HEK293T (cell line): ENCODE measurements at regions not wholly inside any gene's neighbourhood (a gene's known extent, or its start where the extent isn't known, plus 50 kb on each side); places are given as distances from the start of the nearest gene placed in this dataset.

Experiments
- CTCF ChIA-PET: fragments of 350-600 bp; formaldehyde crosslinking; extraction: SDS; loops from one replicate; lab custom pipeline; 2021; ENCODE audit warnings: antibody characterized with exemption, inconsistent platforms; lab: Yijun Ruan, JAX
- POLR2A ChIA-PET: fragments of 350-600 bp; formaldehyde crosslinking; extraction: SDS; loops from one replicate; lab custom pipeline; 2020; ENCODE audit warnings: antibody characterized with exemption, inconsistent platforms; lab: Yijun Ruan, JAX
- DNase-seq: peaks from one replicate; pipeline ENCODE4 v3.0.0; 2012; ENCODE audit warnings: mixed read lengths; ENCODE audit errors: extremely low spot score
- ARNT ChIP-seq: fragments of 450-650 bp; IDR thresholded peaks from 2 replicates; pipeline ENCODE4 v1.6.1; 2017; ENCODE audit warnings: mild to moderate bottlenecking
- BHLHE40 ChIP-seq: fragments of 450-650 bp; IDR thresholded peaks from 2 replicates; pipeline ENCODE4 v1.6.1; 2016; ENCODE audit warnings: mild to moderate bottlenecking, moderate library complexity, borderline replicate concordance
- CTBP1 ChIP-seq: fragments of 450-650 bp; IDR thresholded peaks from 2 replicates; pipeline ENCODE4 v1.6.1; 2016; ENCODE audit warnings: borderline replicate concordance
- ELF4 ChIP-seq: fragments of 450-650 bp; IDR thresholded peaks from 2 replicates; pipeline ENCODE4 v1.6.1; 2017; ENCODE audit warnings: antibody characterized with exemption
- FOXA1 ChIP-seq: fragments of 450-650 bp; IDR thresholded peaks from 2 replicates; pipeline ENCODE4 v1.6.1; 2016; ENCODE audit warnings: mild to moderate bottlenecking
- FOXK2 ChIP-seq: fragments of 450-650 bp; IDR thresholded peaks from 2 replicates; pipeline ENCODE4 v1.6.1; 2016; ENCODE audit warnings: mild to moderate bottlenecking
- FOXM1 ChIP-seq: fragments of 450-650 bp; IDR thresholded peaks from 2 replicates; pipeline ENCODE4 v1.6.1; 2017; ENCODE audit warnings: mild to moderate bottlenecking, borderline replicate concordance
- HDGF ChIP-seq: fragments of 450-650 bp; IDR thresholded peaks from 2 replicates; pipeline ENCODE4 v1.6.1; 2017; ENCODE audit warnings: antibody characterized with exemption, borderline replicate concordance
- L3MBTL2 ChIP-seq: fragments of 450-650 bp; conservative IDR thresholded peaks from 2 replicates; pipeline ENCODE4 v1.6.1; 2016; ENCODE audit warnings: mild to moderate bottlenecking
- LEF1 ChIP-seq: fragments of 450-650 bp; IDR thresholded peaks from 2 replicates; pipeline ENCODE4 v1.6.1; 2017; ENCODE audit warnings: mild to moderate bottlenecking, borderline replicate concordance
- NFRKB ChIP-seq: fragments of 450-650 bp; IDR thresholded peaks from 2 replicates; pipeline ENCODE4 v1.6.1; 2016; ENCODE audit warnings: mild to moderate bottlenecking, moderate library complexity
- SP1 ChIP-seq: fragments of 450-650 bp; IDR thresholded peaks from 2 replicates; pipeline ENCODE4 v1.6.1; 2017
- SUZ12 ChIP-seq: fragments of 450-650 bp; IDR thresholded peaks from 2 replicates; pipeline ENCODE4 v1.6.1; 2016; ENCODE audit warnings: mild to moderate bottlenecking
- TARDBP ChIP-seq: fragments of 450-650 bp; IDR thresholded peaks from 2 replicates; pipeline ENCODE4 v1.6.1; 2016
- ZNF384 ChIP-seq: fragments of 450-650 bp; IDR thresholded peaks from 2 replicates; pipeline ENCODE4 v1.6.1; 2016
- TF ChIP-seq, protein P1 (sequence below): fragments of 450-650 bp; IDR thresholded peaks from 2 replicates; pipeline ENCODE4 v1.6.1; 2016

- POLR2A ChIA-PET: no interaction called here
- DNase-seq: no peak
- no peak for TF ChIP-seq ARNT
- TF ChIP-seq HDGF: no peak
- TF ChIP-seq CTBP1: no peak
- TF ChIP-seq SP1: no peak
- TF ChIP-seq FOXK2: no peak
- no peak for TF ChIP-seq BHLHE40
- no peak for TF ChIP-seq LEF1
- TF ChIP-seq, protein P1, sequence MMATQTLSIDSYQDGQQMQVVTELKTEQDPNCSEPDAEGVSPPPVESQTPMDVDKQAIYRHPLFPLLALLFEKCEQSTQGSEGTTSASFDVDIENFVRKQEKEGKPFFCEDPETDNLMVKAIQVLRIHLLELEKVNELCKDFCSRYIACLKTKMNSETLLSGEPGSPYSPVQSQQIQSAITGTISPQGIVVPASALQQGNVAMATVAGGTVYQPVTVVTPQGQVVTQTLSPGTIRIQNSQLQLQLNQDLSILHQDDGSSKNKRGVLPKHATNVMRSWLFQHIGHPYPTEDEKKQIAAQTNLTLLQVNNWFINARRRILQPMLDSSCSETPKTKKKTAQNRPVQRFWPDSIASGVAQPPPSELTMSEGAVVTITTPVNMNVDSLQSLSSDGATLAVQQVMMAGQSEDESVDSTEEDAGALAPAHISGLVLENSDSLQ: no peak
- no peak for TF ChIP-seq ZNF384
- TF ChIP-seq FOXM1: no peak
- no peak for TF ChIP-seq FOXA1
- TF ChIP-seq TARDBP: no peak
- TF ChIP-seq NFRKB: no peak
- no peak for TF ChIP-seq SUZ12
- TF ChIP-seq L3MBTL2: no peak
- no peak for TF ChIP-seq ELF4
- CTCF ChIA-PET: no interaction called here
Observed at GRCh38 chr13:105135852-105136615, 1399.4 kb downstream of the EFNB2 start.

DNA sequence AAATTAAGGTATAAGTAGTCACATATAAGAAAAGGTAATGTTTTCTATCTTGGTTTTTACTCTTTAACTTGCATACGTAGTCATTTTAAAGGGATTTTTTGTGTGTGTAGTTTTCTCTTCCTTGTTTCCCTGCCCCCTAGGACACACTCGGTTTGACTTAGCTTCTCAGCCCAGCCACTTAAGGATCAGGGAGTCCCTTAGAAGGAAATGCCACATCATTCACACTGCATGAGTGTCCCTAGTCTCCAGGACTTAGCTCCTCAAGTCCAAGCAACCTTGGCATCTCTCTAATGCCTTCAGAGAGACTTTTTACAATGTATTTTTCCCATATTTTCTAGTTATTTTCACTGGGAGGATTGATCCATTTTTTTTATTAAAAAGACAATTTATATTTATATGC, 1407.7 kb downstream of the EFNB2 start:
- DNase-seq: no peak
- ChIA-PET POLR2A (no interaction called here), CTCF (no interaction called here)
- TF ChIP-seq NFRKB: no peak
- TF ChIP-seq ZNF384: no peak
- no peak for TF ChIP-seq LEF1
- TF ChIP-seq, protein P1: no peak
- no peak for TF ChIP-seq L3MBTL2
- no peak for TF ChIP-seq ARNT
- no peak for TF ChIP-seq FOXM1
- TF ChIP-seq ELF4: no peak

- TF ChIP-seq SP1: no peak
- TF ChIP-seq FOXA1: no peak
- no peak for TF ChIP-seq HDGF
- TF ChIP-seq ELF4: no peak
- POLR2A ChIA-PET: no interaction called here
- CTCF ChIA-PET: no interaction called here
- no peak for DNase-seq
Observed at GRCh38 chr13:105121221-105121620, 1414.2 kb downstream of the EFNB2 start.

- CTCF ChIA-PET: no interaction called here
- no peak for TF ChIP-seq ARNT
- TF ChIP-seq SP1: no peak
- no peak for TF ChIP-seq TARDBP
- no peak for TF ChIP-seq NFRKB
- no peak for TF ChIP-seq L3MBTL2
- no peak for TF ChIP-seq CTBP1
- TF ChIP-seq FOXK2: no peak
- no peak for TF ChIP-seq HDGF
- no peak for TF ChIP-seq SUZ12
- TF ChIP-seq FOXM1: no peak
- no peak for TF ChIP-seq LEF1
- TF ChIP-seq ELF4: no peak
- no peak for TF ChIP-seq FOXA1
- TF ChIP-seq BHLHE40: no peak
- TF ChIP-seq, protein P1: no peak
- no peak for TF ChIP-seq ZNF384
- no peak for DNase-seq
- POLR2A ChIA-PET: no interaction called here
Observed at GRCh38 chr13:105118426-105118985, 1417.0 kb downstream of the EFNB2 start.

DNA sequence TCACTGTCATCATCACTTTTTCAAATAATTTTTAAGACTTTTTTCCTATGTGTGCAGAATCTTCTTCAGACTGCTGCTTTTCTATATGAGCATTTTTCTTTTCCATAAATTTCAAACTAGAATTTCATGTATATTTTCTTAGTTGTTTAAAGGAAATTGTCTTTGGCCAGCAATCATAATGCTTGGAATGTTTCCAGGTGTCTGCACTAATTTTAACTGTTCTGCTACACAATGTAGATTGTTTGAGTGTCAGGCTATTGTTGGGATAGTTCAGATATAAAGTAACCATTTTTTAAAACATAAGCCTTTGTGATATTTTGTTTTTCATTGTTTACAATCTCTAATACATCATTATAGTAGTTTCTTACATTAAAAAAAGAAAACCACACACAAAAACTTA, 1418.5 kb downstream of the EFNB2 start:
- no peak for DNase-seq
- ChIA-PET CTCF (no interaction called here), POLR2A (no interaction called here)
- TF ChIP-seq ZNF384 (no peak), ELF4 (no peak)

- TF ChIP-seq FOXM1 (no peak), NFRKB (no peak), ELF4 (no peak), TARDBP (no peak), HDGF (no peak), L3MBTL2 (no peak), ZNF384 (no peak), FOXA1 (no peak), SP1 (no peak)
- TF ChIP-seq, protein P1: no peak
- DNase-seq: no peak
- POLR2A ChIA-PET: no interaction called here
- CTCF ChIA-PET: interaction anchor here (0.7 kb wide), 1 partner anchor 141 kb away, joined by 5 read pairs; no protein-coding TSS in a partner anchor
Observed at GRCh38 chr13:105112561-105112960, 1422.9 kb downstream of the EFNB2 start.
